ENCODE measurements at regions not wholly inside any gene's neighbourhood (a gene's known extent, or its start where the extent isn't known, plus 50 kb on each side); places are given as distances from the start of the nearest gene placed in this dataset.

GRCh38 chr5:35468811-35469210, 148.9 kb upstream of the SPEF2 start:
- Histone ChIP-seq H3K9me3 (ENCODE audit: control insufficient read depth in 2 of 3, insufficient read depth in 1 of 3, low read length in 3 of 3) (no peaks in the 10 kb centered on the region), H3K27me3 (ENCODE audit: control insufficient read depth, insufficient read depth, low read length) (no peaks in the 10 kb centered on the region), H3K4me1 (ENCODE audit: control insufficient read depth in 2 of 3, insufficient read depth in 2 of 3, low read depth in 1 of 3, low read length in 3 of 3) (no peaks in the 10 kb centered on the region), H3K9ac (ENCODE audit: low read length in 3 of 3) (no peak overlapping the region), H3K27ac (ENCODE audit: low read depth in 2 of 2, low read length in 2 of 2) (no peak overlapping the region), H3K36me3 (ENCODE audit: control insufficient read depth in 2 of 3, insufficient read depth in 3 of 3, low read length in 3 of 3) (no peaks in the 10 kb centered on the region), H3K4me3 (ENCODE audit: low read length in 3 of 3) (no peak overlapping the region)
- intact Hi-C loops (cut with DNase I): no loop called here
- DNase-seq (no peak), FAIRE-seq (no peak)
- no peak for TF ChIP-seq CTCF (IDR thresholded peaks at IDR 0.05; ENCODE audit: borderline replicate concordance, extremely low read depth, insufficient read depth)

- intact Hi-C loops (cut with DNase I): no loop called here
- H3K4me1 ChIP-seq (ENCODE audit: control insufficient read depth in 2 of 3, insufficient read depth in 2 of 3, low read depth in 1 of 3, low read length in 3 of 3): no peaks in the 10 kb centered on the region
- H3K36me3 ChIP-seq (ENCODE audit: control insufficient read depth in 2 of 3, insufficient read depth in 3 of 3, low read length in 3 of 3): no peaks in the 10 kb centered on the region
- H3K27me3 ChIP-seq (ENCODE audit: control insufficient read depth, insufficient read depth, low read length): no peaks in the 10 kb centered on the region
- DNase-seq: no peak
- no peak for TF ChIP-seq CTCF (IDR thresholded peaks at IDR 0.05; ENCODE audit: borderline replicate concordance, extremely low read depth, insufficient read depth)
- no peak overlapping the region for H3K9ac ChIP-seq (ENCODE audit: low read length in 3 of 3)
- H3K9me3 ChIP-seq (ENCODE audit: control insufficient read depth in 2 of 3, insufficient read depth in 1 of 3, low read length in 3 of 3): no peaks in the 10 kb centered on the region
- no peak for FAIRE-seq
- H3K4me3 ChIP-seq (ENCODE audit: low read length in 3 of 3): no peak overlapping the region
- H3K27ac ChIP-seq (ENCODE audit: low read depth in 2 of 2, low read length in 2 of 2): no peak overlapping the region
Measured at GRCh38 chr5:35466746-35467145, 150.9 kb upstream of the SPEF2 start.

GRCh38 chr5:35464757-35465156, 152.9 kb upstream of the SPEF2 start:
- intact Hi-C loops (cut with DNase I): no loop called here
- Histone ChIP-seq H3K27me3 (ENCODE audit: control insufficient read depth, insufficient read depth, low read length) (no peaks in the 10 kb centered on the region), H3K27ac (ENCODE audit: low read depth in 2 of 2, low read length in 2 of 2) (no peak overlapping the region), H3K9me3 (ENCODE audit: control insufficient read depth in 2 of 3, insufficient read depth in 1 of 3, low read length in 3 of 3) (no peaks in the 10 kb centered on the region), H3K36me3 (ENCODE audit: control insufficient read depth in 2 of 3, insufficient read depth in 3 of 3, low read length in 3 of 3) (no peaks in the 10 kb centered on the region), H3K9ac (ENCODE audit: low read length in 3 of 3) (no peak overlapping the region), H3K4me1 (ENCODE audit: control insufficient read depth in 2 of 3, insufficient read depth in 2 of 3, low read depth in 1 of 3, low read length in 3 of 3) (no peaks in the 10 kb centered on the region), H3K4me3 (ENCODE audit: low read length in 3 of 3) (no peak overlapping the region)
- TF ChIP-seq CTCF (IDR thresholded peaks at IDR 0.05; ENCODE audit: borderline replicate concordance, extremely low read depth, insufficient read depth): no peak
- FAIRE-seq (no peak), DNase-seq (no peak)

GRCh38 chr5:35461530-35461929, 156.1 kb upstream of the SPEF2 start:
- Histone ChIP-seq H3K4me3 (ENCODE audit: low read length in 3 of 3) (no peak overlapping the region), H3K27ac (ENCODE audit: low read depth in 2 of 2, low read length in 2 of 2) (no peak overlapping the region), H3K36me3 (ENCODE audit: control insufficient read depth in 2 of 3, insufficient read depth in 3 of 3, low read length in 3 of 3) (no peaks in the 10 kb centered on the region), H3K9me3 (ENCODE audit: control insufficient read depth in 2 of 3, insufficient read depth in 1 of 3, low read length in 3 of 3) (peaks cover 0 to 11% (median 0%) of the 10 kb centered on the region in 3 donors), H3K4me1 (ENCODE audit: control insufficient read depth in 2 of 3, insufficient read depth in 2 of 3, low read depth in 1 of 3, low read length in 3 of 3) (peaks cover 0 to 4% (median 2%) of the 10 kb centered on the region in 3 donors), H3K27me3 (ENCODE audit: control insufficient read depth, insufficient read depth, low read length) (no peaks in the 10 kb centered on the region), H3K9ac (ENCODE audit: low read length in 3 of 3) (no peak overlapping the region)
- DNase-seq (no peak), FAIRE-seq (no peak)
- intact Hi-C loops (cut with DNase I): no loop called here
- TF ChIP-seq CTCF (IDR thresholded peaks at IDR 0.05; ENCODE audit: borderline replicate concordance, extremely low read depth, insufficient read depth): no peak
